Suprapubic skin (tissue), 4 donors: ENCODE measurements at regions not wholly inside any gene's neighbourhood (a gene's known extent, or its start where the extent isn't known, plus 50 kb on each side); places are given as distances from the start of the nearest gene placed in this dataset.
"Not testable (repeated sequence)": the region's sequence is repeated elsewhere in the genome, so short reads cannot be mapped to it uniquely, and the experiment has no call there.

Source experiments
- DNase-seq, 2 donors: peaks; one replicate each; pipeline ENCODE4 v3.0.0-alpha.2; 2019; ENCODE audit warnings: low spot score in 2 of 2
- H3K27ac ChIP-seq: fragments of 200-600 bp; sonication (generic); one replicate; pipeline ENCODE4 v1.5.1; 2019
- H3K27me3 ChIP-seq: fragments of 200-600 bp; sonication (generic); one replicate; pipeline ENCODE4 v1.5.1; 2019
- H3K36me3 ChIP-seq: fragments of 200-600 bp; sonication (generic); one replicate; pipeline ENCODE4 v1.5.1; 2019
- H3K4me1 ChIP-seq: fragments of 200-600 bp; sonication (generic); one replicate; pipeline ENCODE4 v1.5.1; 2019
- H3K4me3 ChIP-seq: fragments of 200-600 bp; sonication (generic); one replicate; pipeline ENCODE4 v1.5.1; 2019; ENCODE audit warnings: mild to moderate bottlenecking
- H3K9me3 ChIP-seq: fragments of 200-600 bp; sonication (generic); one replicate; pipeline ENCODE4 v1.5.1; 2019
- CTCF ChIP-seq, 2 donors: fragments of 200-600 bp in 1 of 2; fragments of 450-650 bp in 1 of 2; sonication (generic) in 1 of 2; IDR thresholded peaks; one replicate each; pipeline ENCODE4 v1.5.1; 2016 to 2019; ENCODE audit warnings: antibody characterized with exemption in 2 of 2, mild to moderate bottlenecking in 1 of 2, moderate library complexity in 1 of 2
- EP300 ChIP-seq: sonication (generic); formaldehyde crosslinking; IDR thresholded peaks from one replicate; pipeline ENCODE4 v1.6.1; 2017; ENCODE audit warnings: antibody characterized with exemption
- POLR2A ChIP-seq, 2 donors: fragments of 450-650 bp; IDR thresholded peaks; one replicate each; pipeline ENCODE4 v1.6.1; 2017; ENCODE audit warnings: antibody characterized with exemption in 2 of 2, mild to moderate bottlenecking in 2 of 2, moderate library complexity in 2 of 2
- POLR2AphosphoS5 ChIP-seq, 3 donors: sonication (generic); formaldehyde crosslinking; IDR thresholded peaks; one replicate each; pipeline ENCODE4 v1.6.1; 2017; ENCODE audit warnings: antibody characterized with exemption in 3 of 3
- WGBS: methylation state at CpG from one replicate; pipeline ENCODE4 v1.1.5; 2018; 5-methylcytosine and 5-hydroxymethylcytosine counted together

GRCh38 chr1:73842436-73842835 is 355.5 kb downstream of the LRRIQ3 start:
- Histone ChIP-seq H3K36me3 (no peaks in the 10 kb centered on the region), H3K27me3 (no peaks in the 10 kb centered on the region), H3K4me3 (no peak overlapping the region), H3K4me1 (no peaks in the 10 kb centered on the region), H3K27ac (no peak overlapping the region), H3K9me3 (no peaks in the 10 kb centered on the region)
- no peak for DNase-seq
- TF ChIP-seq POLR2A (IDR thresholded peaks at IDR 0.05) (no peak), POLR2AphosphoS5 (IDR thresholded peaks at IDR 0.05) (no peak), EP300 (no peak), CTCF (IDR thresholded peaks at IDR 0.05) (no peak)

GRCh38 chr1:73839922-73840321 is 358.1 kb downstream of the LRRIQ3 start:
- no peaks in the 10 kb centered on the region for H3K9me3 ChIP-seq
- no peaks in the 10 kb centered on the region for H3K4me1 ChIP-seq
- no peak overlapping the region for H3K27ac ChIP-seq
- no peak overlapping the region for H3K4me3 ChIP-seq
- WGBS: 51% methylated on average over 4 of the region's 4 CpGs
- TF ChIP-seq EP300 (no peak), CTCF (IDR thresholded peaks at IDR 0.05) (no peak), POLR2AphosphoS5 (IDR thresholded peaks at IDR 0.05) (no peak), POLR2A (IDR thresholded peaks at IDR 0.05) (no peak)
- H3K27me3 ChIP-seq: no peaks in the 10 kb centered on the region
- DNase-seq: no peak
- H3K36me3 ChIP-seq: no peaks in the 10 kb centered on the region

GRCh38 chr1:73832276-73833181 is 365.4 kb downstream of the LRRIQ3 start:
- no peaks in the 10 kb centered on the region for H3K27me3 ChIP-seq
- no peak for TF ChIP-seq POLR2A (IDR thresholded peaks at IDR 0.05)
- TF ChIP-seq EP300: no peak
- no peak for TF ChIP-seq CTCF (IDR thresholded peaks at IDR 0.05)
- no peak for TF ChIP-seq POLR2AphosphoS5 (IDR thresholded peaks at IDR 0.05)

GRCh38 chr1:73827283-73827682 is 370.7 kb downstream of the LRRIQ3 start:
- WGBS: 93% methylated on average over 3 of the region's 3 CpGs
- not testable (repeated sequence) for H3K27me3 ChIP-seq, DNase-seq, H3K9me3 ChIP-seq, H3K4me3 ChIP-seq, H3K4me1 ChIP-seq, H3K36me3 ChIP-seq, H3K27ac ChIP-seq

More at GRCh38 chr1:73832276-73833181, 365.4 kb downstream of the LRRIQ3 start:
- no peaks in the 10 kb centered on the region for H3K36me3 ChIP-seq
- WGBS: 37% methylated on average over 5 of the region's 5 CpGs
- H3K9me3 ChIP-seq: no peaks in the 10 kb centered on the region
- H3K4me3 ChIP-seq: no peak overlapping the region
- H3K27ac ChIP-seq: no peak overlapping the region
- H3K4me1 ChIP-seq: no peaks in the 10 kb centered on the region
- no peak for DNase-seq

GRCh38 chr1:73824065-73824464 is 373.9 kb downstream of the LRRIQ3 start:
- WGBS: 87% methylated on average over 4 of the region's 4 CpGs
- H3K27me3 ChIP-seq: no peaks in the 10 kb centered on the region
- no peak for TF ChIP-seq POLR2A (IDR thresholded peaks at IDR 0.05)
- no peak for TF ChIP-seq POLR2AphosphoS5 (IDR thresholded peaks at IDR 0.05)
- TF ChIP-seq CTCF (IDR thresholded peaks at IDR 0.05): no peak
- no peak for TF ChIP-seq EP300
- no peaks in the 10 kb centered on the region for H3K36me3 ChIP-seq
- H3K4me3 ChIP-seq: no peak overlapping the region
- H3K27ac ChIP-seq: no peak overlapping the region
- DNase-seq: no peak
- H3K4me1 ChIP-seq: no peaks in the 10 kb centered on the region
- no peaks in the 10 kb centered on the region for H3K9me3 ChIP-seq
